ENCODE measurements at regions not wholly inside any gene's neighbourhood (a gene's known extent, or its start where the extent isn't known, plus 50 kb on each side); places are given as distances from the start of the nearest gene placed in this dataset.

DNA sequence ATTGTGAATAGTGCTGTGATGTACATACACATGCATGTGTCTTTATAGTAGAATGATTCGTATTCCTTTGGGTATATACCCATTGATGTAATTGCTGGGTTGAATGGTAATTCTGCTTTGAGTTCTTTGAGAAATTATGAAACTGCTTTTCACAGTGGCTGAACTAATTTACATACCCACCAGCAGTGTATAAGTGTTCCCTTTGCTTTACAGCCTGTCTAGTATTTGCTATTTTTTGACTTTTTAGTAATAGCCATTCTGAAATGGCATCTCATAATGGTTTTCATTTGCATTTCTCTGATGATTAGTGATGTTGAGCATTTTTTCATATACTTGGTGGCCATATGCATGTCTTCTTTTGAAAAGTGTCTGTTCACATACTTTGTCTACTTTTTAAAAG is 54.5 kb upstream of the FAM78B start:
- no peaks in the 10 kb centered on the region for H3K4me1 ChIP-seq (ENCODE audit: control insufficient read depth, insufficient read depth, low read length)

DNA sequence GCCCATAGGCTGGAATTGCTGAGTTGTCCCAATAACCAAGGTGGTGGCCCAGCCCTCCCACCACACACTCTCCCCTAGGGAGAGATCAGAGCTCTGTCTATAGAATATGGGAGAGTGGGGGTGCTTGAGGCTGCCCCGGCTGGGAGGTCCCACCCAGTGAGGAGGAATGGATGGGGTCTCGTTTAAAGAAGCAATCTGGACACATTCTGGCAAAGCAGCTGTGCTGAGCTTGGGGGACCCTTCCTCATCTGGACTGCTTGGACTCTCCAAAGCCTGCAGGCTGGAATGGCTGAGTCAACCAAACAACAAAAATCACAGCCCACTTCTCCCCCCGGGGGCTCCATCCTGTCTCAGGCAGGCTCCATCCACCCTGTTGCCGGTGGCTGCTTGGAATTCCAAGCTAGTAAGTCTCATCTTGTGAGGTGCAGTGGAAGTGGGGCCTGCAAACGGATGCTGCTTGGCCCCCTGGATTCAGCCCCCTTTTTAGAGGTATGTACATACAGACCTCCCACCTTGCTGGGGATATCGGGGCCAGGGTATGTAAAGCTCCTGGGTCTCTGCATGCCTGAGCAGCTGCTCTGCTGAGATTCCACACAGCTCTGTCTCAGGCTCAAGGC is 67.1 kb upstream of the FAM78B start:
- no peaks in the 10 kb centered on the region for H3K4me1 ChIP-seq (ENCODE audit: control insufficient read depth, insufficient read depth, low read length)
- no peaks in the 10 kb centered on the region for H3K36me3 ChIP-seq (ENCODE audit: control insufficient read depth, insufficient read depth, low read length)
- no peak for DNase-seq
- H3K27ac ChIP-seq (ENCODE audit: low read length), result no peak overlapping the region
- no peaks in the 10 kb centered on the region for H3K27me3 ChIP-seq (ENCODE audit: control insufficient read depth, insufficient read depth, low read length)
- H3K4me3 ChIP-seq (ENCODE audit: low read length), result no peak overlapping the region
- H3K9me3 ChIP-seq (replicated peaks; ENCODE audit: control insufficient read depth, low read depth, low read length), result no peaks in the 10 kb centered on the region
- WGBS (ENCODE audit: insufficient coverage), result 69% methylated on average over 2 of the region's 6 CpGs

More for the DNA sequence above, 54.5 kb upstream of the FAM78B start:
- H3K9me3 ChIP-seq (replicated peaks; ENCODE audit: control insufficient read depth, low read depth, low read length), result no peaks in the 10 kb centered on the region
- DNase-seq, result no peak
- no peak overlapping the region for H3K27ac ChIP-seq (ENCODE audit: low read length)
- no peaks in the 10 kb centered on the region for H3K36me3 ChIP-seq (ENCODE audit: control insufficient read depth, insufficient read depth, low read length)
- WGBS (ENCODE audit: insufficient coverage), result no CpG with 5 or more reads among the region's 1 CpG
- no peaks in the 10 kb centered on the region for H3K27me3 ChIP-seq (ENCODE audit: control insufficient read depth, insufficient read depth, low read length)
- no peak overlapping the region for H3K4me3 ChIP-seq (ENCODE audit: low read length)

DNA sequence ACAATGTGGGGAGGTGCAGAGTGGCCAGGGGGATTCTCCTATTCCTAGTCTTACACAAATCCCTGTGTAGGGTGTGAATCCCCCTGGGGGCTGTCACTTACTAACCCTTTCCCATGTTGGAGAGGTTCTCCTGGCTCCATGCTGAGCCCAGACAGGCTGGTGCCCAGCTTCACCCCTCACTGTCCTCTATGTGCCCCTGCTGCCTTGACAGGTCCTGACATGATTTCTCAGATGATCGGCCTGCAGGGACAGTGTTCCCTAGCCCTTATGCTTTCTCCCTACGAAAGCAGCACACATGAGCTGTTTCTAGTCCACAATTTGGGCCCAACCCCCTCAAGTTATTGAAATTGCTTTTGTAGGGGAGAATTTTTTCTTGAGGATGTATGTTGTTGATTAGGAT is 68.9 kb upstream of the FAM78B start:
- Histone ChIP-seq H3K4me1 (ENCODE audit: control insufficient read depth, insufficient read depth, low read length) (no peaks in the 10 kb centered on the region), H3K4me3 (ENCODE audit: low read length) (no peak overlapping the region), H3K36me3 (ENCODE audit: control insufficient read depth, insufficient read depth, low read length) (no peaks in the 10 kb centered on the region), H3K9me3 (replicated peaks; ENCODE audit: control insufficient read depth, low read depth, low read length) (no peaks in the 10 kb centered on the region), H3K27me3 (ENCODE audit: control insufficient read depth, insufficient read depth, low read length) (no peaks in the 10 kb centered on the region), H3K27ac (ENCODE audit: low read length) (no peak overlapping the region)
- WGBS (ENCODE audit: insufficient coverage), result no CpG with 5 or more reads among the region's 2 CpGs
- no peak for DNase-seq

DNA sequence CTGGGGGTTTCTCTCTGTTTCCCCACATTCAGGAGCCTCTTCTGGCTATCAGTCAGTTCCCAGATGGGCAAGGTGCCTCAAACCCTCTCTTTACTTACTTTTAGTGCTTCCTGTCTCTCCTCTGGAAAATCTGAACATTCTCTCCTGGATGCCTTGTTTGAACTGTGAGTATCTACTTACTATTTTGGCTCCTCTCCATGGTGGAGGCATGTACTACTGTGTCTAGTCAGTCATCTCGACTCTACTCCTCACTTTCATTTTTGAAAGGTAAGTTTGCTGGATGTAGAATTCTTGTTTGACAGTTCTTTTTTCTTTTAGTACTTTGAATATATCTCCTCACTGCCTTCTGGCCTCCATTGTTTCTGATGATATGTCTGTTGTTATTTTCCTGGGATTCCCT is 70.9 kb upstream of the FAM78B start:
- Histone ChIP-seq H3K4me3 (ENCODE audit: low read length) (no peak overlapping the region), H3K4me1 (ENCODE audit: control insufficient read depth, insufficient read depth, low read length) (no peaks in the 10 kb centered on the region), H3K36me3 (ENCODE audit: control insufficient read depth, insufficient read depth, low read length) (no peaks in the 10 kb centered on the region), H3K27ac (ENCODE audit: low read length) (no peak overlapping the region), H3K27me3 (ENCODE audit: control insufficient read depth, insufficient read depth, low read length) (no peaks in the 10 kb centered on the region), H3K9me3 (replicated peaks; ENCODE audit: control insufficient read depth, low read depth, low read length) (no peaks in the 10 kb centered on the region)
- no peak for DNase-seq
- WGBS (ENCODE audit: insufficient coverage), result no CpG with 5 or more reads among the region's 1 CpG

DNA sequence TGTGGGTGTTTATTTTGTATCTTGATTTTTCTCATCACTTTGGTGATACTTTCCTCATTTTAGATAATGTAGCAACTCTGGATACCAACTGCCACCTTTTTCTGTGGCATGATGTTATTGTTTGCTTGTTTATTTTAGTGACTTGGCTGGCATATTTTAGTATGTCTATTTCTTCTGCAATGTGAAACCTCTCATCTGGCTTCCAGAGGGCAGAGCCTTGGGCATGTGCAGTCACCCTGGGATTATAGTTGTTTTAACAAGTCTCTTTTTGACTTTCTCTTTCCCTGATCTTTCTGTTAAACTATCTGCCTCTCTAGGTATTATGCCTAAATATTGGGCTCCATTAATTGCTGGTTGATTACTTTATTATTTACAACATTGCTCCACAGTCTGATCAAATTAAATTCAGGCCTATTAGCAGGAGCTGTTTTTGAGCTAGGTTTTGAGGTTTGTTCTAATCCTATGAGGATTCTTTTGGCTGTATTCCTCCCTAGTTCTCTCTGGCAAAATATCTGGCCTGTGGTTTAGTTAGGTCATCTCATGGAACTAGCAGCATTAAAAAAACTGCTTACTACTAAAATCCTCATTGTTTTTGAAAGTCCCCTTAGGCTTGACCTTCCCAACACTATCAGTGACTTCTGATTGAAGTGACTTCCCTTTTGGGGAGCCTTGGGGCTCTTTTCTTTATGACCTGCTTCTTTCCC is 86.4 kb upstream of the FAM78B start:
- H3K4me3 ChIP-seq (ENCODE audit: low read length), result no peak overlapping the region
- H3K4me1 ChIP-seq (ENCODE audit: control insufficient read depth, insufficient read depth, low read length), result no peaks in the 10 kb centered on the region
- H3K27ac ChIP-seq (ENCODE audit: low read length), result no peak overlapping the region
- peaks cover 12% of the 10 kb centered on the region for H3K9me3 ChIP-seq (replicated peaks; ENCODE audit: control insufficient read depth, low read depth, low read length)
- no peak for DNase-seq
- H3K27me3 ChIP-seq (ENCODE audit: control insufficient read depth, insufficient read depth, low read length), result no peaks in the 10 kb centered on the region
- no peaks in the 10 kb centered on the region for H3K36me3 ChIP-seq (ENCODE audit: control insufficient read depth, insufficient read depth, low read length)

DNA sequence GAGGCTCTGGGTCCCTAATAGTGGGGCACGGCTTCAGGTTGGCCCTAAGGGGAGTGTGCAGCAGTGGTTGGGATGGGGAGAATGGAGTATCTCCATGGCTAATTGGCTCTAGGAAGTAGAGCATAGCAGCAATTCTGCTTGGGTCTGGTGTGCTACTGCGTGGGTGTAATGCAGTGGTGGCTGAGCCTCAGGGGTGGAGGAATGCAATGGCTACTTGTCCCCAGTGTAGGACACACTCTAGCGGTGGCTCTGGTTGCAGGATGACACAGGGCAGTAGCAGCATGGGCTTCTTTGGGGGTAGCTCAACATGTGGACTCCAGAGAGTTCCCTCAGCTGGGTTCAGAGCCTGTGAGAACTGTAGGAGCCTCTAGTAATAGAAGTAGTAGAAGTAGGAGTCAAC is 91.2 kb upstream of the FAM78B start:
- DNase-seq, result no peak
- Histone ChIP-seq H3K4me1 (ENCODE audit: control insufficient read depth, insufficient read depth, low read length) (no peaks in the 10 kb centered on the region), H3K4me3 (ENCODE audit: low read length) (no peak overlapping the region), H3K36me3 (ENCODE audit: control insufficient read depth, insufficient read depth, low read length) (no peaks in the 10 kb centered on the region), H3K27me3 (ENCODE audit: control insufficient read depth, insufficient read depth, low read length) (no peaks in the 10 kb centered on the region), H3K9me3 (replicated peaks; ENCODE audit: control insufficient read depth, low read depth, low read length) (peaks cover 8% of the 10 kb centered on the region), H3K27ac (ENCODE audit: low read length) (no peak overlapping the region)
- 72% methylated on average over 3 of the region's 3 CpGs for WGBS (ENCODE audit: insufficient coverage)

DNA sequence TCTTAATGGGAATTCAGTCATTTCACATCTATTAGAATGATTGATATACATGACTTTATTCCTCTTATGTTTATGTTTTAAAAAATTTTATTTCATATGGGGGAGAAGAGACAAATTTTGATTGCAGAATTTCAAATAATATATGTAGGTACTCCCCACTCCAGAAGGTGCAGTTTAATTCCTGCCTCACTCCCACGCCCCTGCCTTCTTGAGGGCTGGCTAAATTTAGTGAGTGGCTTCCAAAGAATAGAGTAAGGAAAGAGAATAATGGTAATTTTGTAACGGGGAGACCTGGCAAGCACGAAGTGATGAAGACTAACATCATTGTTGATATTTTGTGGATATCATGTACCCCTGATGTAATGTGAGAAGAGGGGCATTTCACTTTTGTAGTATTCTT is 94.7 kb upstream of the FAM78B start:
- H3K27ac ChIP-seq (ENCODE audit: low read length), result no peak overlapping the region
- no peaks in the 10 kb centered on the region for H3K4me1 ChIP-seq (ENCODE audit: control insufficient read depth, insufficient read depth, low read length)
- no peaks in the 10 kb centered on the region for H3K27me3 ChIP-seq (ENCODE audit: control insufficient read depth, insufficient read depth, low read length)
- WGBS (ENCODE audit: insufficient coverage), result 80% methylated on average over 1 of the region's 3 CpGs
- H3K36me3 ChIP-seq (ENCODE audit: control insufficient read depth, insufficient read depth, low read length), result no peaks in the 10 kb centered on the region
- H3K4me3 ChIP-seq (ENCODE audit: low read length), result no peak overlapping the region
- DNase-seq, result no peak
- peaks cover 5% of the 10 kb centered on the region for H3K9me3 ChIP-seq (replicated peaks; ENCODE audit: control insufficient read depth, low read depth, low read length)

DNA sequence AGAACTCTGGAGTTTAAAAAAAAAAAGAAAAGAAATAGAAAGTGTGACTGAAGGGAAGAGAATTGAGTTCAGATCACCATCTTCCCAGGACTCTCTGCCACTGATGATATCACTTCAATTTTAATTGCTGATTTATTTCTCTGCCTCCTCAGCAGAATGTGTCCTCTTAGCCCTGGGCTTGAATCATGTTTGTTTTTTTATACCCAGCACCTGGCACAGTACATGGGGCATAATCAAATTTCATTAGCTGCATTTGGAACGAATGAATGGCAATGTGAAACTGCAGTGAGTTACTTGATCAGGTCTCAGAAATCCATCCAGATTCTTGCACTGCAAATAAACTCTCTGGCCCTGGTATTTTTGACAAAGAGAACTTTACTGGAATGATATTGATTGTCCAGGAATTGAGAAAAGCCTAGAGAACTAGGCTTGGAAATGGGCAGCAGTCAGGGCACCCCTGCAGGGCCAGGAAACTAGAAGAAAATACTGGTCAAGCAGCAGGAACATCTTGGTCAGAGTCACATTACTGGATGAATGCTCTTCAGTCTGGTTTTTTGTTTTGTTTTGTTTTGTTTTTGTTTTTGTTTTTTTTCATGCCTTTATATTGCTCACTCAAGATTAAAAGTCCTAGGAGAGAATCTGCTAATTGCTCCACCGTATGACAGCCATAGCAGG is 103.8 kb upstream of the FAM78B start:
- Histone ChIP-seq H3K4me1 (ENCODE audit: control insufficient read depth, insufficient read depth, low read length) (no peaks in the 10 kb centered on the region), H3K9me3 (replicated peaks; ENCODE audit: control insufficient read depth, low read depth, low read length) (no peaks in the 10 kb centered on the region), H3K36me3 (ENCODE audit: control insufficient read depth, insufficient read depth, low read length) (no peaks in the 10 kb centered on the region), H3K27me3 (ENCODE audit: control insufficient read depth, insufficient read depth, low read length) (no peaks in the 10 kb centered on the region), H3K4me3 (ENCODE audit: low read length) (no peak overlapping the region), H3K27ac (ENCODE audit: low read length) (no peak overlapping the region)
- WGBS (ENCODE audit: insufficient coverage), result no CpG with 5 or more reads among the region's 2 CpGs
- no peak for DNase-seq

DNA sequence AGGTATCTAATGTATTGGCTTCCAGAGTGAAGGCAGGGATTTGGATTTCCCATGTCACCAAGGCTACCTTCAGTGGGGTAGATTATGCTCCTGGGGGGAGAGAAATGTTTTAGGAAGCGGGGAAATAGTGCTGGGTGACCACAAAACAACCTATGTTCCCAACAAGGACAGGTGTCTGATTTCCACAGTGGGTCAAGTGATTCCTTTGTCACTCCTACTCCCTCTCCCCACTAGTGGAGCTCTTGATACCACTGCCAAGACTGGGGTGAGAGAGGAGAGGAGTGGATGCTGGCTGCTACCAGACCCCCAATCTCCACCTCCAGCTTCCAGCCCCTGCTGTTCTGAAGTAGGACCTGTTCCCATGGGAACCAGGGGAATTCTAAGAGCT is 104.3 kb upstream of the FAM78B start:
- Histone ChIP-seq H3K36me3 (ENCODE audit: control insufficient read depth, insufficient read depth, low read length) (no peaks in the 10 kb centered on the region), H3K4me3 (ENCODE audit: low read length) (no peak overlapping the region), H3K27ac (ENCODE audit: low read length) (no peak overlapping the region), H3K9me3 (replicated peaks; ENCODE audit: control insufficient read depth, low read depth, low read length) (peaks cover 3% of the 10 kb centered on the region), H3K4me1 (ENCODE audit: control insufficient read depth, insufficient read depth, low read length) (no peaks in the 10 kb centered on the region), H3K27me3 (ENCODE audit: control insufficient read depth, insufficient read depth, low read length) (no peaks in the 10 kb centered on the region)
- WGBS (ENCODE audit: insufficient coverage), result no CpG with 5 or more reads among the region's 1 CpG
- no peak for DNase-seq

DNA sequence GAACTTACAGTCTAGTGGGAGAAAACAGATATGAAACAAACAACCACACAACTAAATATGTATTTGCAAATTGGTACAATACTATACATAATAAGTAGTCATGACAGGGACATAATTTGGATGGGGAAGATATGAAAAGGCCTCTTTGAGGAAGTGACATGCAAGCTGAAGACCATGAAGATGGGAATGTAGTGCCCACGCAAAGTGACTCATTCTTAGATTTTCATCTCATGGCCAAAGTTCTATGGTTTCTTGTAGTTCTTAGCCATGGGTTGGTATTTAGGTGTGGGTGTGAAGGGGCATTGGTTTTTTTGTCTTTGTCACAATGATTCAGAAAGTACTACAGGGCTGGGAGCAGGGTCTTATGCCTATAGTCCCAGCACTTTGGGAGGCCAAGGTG is 105.4 kb upstream of the FAM78B start:
- Histone ChIP-seq H3K27ac (ENCODE audit: low read length) (no peak overlapping the region), H3K36me3 (ENCODE audit: control insufficient read depth, insufficient read depth, low read length) (no peaks in the 10 kb centered on the region), H3K9me3 (replicated peaks; ENCODE audit: control insufficient read depth, low read depth, low read length) (peaks cover 3% of the 10 kb centered on the region), H3K4me3 (ENCODE audit: low read length) (no peak overlapping the region), H3K4me1 (ENCODE audit: control insufficient read depth, insufficient read depth, low read length) (no peaks in the 10 kb centered on the region), H3K27me3 (ENCODE audit: control insufficient read depth, insufficient read depth, low read length) (no peaks in the 10 kb centered on the region)
- WGBS (ENCODE audit: insufficient coverage), result no CpG with 5 or more reads among the region's 1 CpG
- DNase-seq, result no peak

All from muscle of leg (tissue), 3 donors.